ENCODE measurements at regions not wholly inside any gene's neighbourhood (a gene's known extent, or its start where the extent isn't known, plus 50 kb on each side); places are given as distances from the start of the nearest gene placed in this dataset.

DNA sequence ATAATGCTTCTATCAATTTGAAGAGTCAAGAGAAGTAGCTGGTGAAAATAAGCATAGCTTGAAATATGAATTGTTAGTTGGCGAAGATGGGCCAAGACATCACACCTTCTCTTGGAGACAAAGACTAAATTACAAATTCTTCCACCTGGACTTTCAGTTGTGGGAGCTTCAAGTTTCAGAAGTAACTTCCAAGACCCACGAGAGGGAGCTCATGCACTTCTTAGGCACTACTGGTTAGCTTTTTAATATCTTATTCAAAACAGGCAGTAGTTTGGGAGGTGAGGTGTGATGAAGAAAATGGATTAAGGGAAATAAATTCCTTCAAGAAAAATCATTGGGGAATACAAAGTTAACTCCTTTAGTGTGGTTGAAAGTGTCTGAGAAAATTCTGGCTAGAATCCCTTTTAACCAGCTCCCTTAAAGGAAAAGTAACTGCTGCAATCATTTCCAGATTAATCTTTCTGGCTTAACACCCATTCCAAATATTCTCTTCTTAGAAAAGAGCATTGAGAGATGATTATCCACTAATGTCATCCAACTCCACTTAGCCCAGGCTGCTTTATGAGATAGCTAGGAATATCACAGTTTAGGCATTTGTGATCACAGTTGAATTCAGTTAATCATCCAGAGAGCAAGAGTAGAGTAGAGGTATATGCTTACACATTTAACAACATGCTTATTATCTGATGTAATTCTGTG lies 139.5 kb upstream of the DMRTA1 start:
- peaks cover 22% of the 10 kb centered on the region for H3K27me3 ChIP-seq (ENCODE audit: low read depth)
- DNase-seq, result no peak
- no peaks in the 10 kb centered on the region for H3K36me3 ChIP-seq
- peaks cover 3% of the 10 kb centered on the region for H3K9me3 ChIP-seq (replicated peaks)
- intact Hi-C loops (cut with micrococcal nuclease), result loop anchor here (2.0 kb wide), 1 partner anchor 146 kb away; no protein-coding TSS in a partner anchor
- H3K4me3 ChIP-seq, result no peak overlapping the region
- no peak overlapping the region for H3K27ac ChIP-seq (replicated peaks)
- TF ChIP-seq, protein P1, sequence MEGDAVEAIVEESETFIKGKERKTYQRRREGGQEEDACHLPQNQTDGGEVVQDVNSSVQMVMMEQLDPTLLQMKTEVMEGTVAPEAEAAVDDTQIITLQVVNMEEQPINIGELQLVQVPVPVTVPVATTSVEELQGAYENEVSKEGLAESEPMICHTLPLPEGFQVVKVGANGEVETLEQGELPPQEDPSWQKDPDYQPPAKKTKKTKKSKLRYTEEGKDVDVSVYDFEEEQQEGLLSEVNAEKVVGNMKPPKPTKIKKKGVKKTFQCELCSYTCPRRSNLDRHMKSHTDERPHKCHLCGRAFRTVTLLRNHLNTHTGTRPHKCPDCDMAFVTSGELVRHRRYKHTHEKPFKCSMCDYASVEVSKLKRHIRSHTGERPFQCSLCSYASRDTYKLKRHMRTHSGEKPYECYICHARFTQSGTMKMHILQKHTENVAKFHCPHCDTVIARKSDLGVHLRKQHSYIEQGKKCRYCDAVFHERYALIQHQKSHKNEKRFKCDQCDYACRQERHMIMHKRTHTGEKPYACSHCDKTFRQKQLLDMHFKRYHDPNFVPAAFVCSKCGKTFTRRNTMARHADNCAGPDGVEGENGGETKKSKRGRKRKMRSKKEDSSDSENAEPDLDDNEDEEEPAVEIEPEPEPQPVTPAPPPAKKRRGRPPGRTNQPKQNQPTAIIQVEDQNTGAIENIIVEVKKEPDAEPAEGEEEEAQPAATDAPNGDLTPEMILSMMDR (IDR thresholded peaks at IDR 0.05; ENCODE audit: borderline replicate concordance), result peak; percentile 70
- no peaks in the 10 kb centered on the region for H3K4me1 ChIP-seq

DNA sequence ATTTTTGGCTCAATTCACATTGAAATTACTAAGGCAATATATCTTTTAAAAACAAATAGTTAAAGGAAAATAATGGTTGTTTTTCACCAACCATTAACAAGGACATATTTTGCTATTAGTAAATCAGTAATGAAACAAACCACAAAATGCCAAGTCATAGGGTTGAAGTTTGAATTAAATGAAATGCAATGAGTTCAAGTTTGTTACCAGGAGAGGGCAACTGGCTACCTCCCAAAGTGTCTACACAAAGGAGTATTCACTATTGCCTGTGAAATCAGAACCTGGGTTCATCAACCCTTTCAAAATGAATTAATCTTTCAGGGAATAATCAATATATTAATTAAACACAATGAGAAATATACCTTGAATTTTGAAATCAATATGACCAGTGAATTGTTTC lies 138.4 kb upstream of the DMRTA1 start:
- peaks cover 22% of the 10 kb centered on the region for H3K27me3 ChIP-seq (ENCODE audit: low read depth)
- no peaks in the 10 kb centered on the region for H3K36me3 ChIP-seq
- no peaks in the 10 kb centered on the region for H3K4me1 ChIP-seq
- H3K27ac ChIP-seq (replicated peaks), result no peak overlapping the region
- H3K4me3 ChIP-seq, result no peak overlapping the region
- DNase-seq, result no peak
- intact Hi-C loops (cut with micrococcal nuclease), result no loop called here
- H3K9me3 ChIP-seq (replicated peaks), result peaks cover 3% of the 10 kb centered on the region
- TF ChIP-seq, protein P1 (IDR thresholded peaks at IDR 0.05; ENCODE audit: borderline replicate concordance), result no peak

DNA sequence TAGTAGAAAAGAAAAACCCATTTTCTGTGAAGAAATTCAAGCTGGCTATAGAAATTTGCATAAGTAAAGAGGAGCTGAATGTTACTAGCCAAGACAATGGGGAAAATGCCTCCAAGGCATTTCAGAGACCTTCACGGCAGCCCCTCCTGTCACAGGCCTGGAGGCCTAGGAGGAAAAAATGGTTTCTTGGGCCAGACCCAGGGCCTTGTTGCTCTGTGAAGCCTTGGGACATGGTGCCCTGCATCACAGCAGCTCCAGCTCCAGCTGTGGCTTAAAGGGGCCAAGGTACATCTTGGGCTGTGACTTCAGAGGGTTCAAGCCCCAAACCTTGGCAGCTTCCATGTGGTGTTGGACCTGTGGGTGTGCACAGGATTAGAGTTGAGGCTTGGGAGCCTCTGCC lies 130.0 kb upstream of the DMRTA1 start:
- Histone ChIP-seq H3K36me3 (no peaks in the 10 kb centered on the region), H3K4me3 (no peak overlapping the region), H3K27ac (replicated peaks) (no peak overlapping the region), H3K27me3 (ENCODE audit: low read depth) (no peaks in the 10 kb centered on the region), H3K4me1 (no peaks in the 10 kb centered on the region), H3K9me3 (replicated peaks) (peaks cover 12% of the 10 kb centered on the region)
- TF ChIP-seq, protein P1 (IDR thresholded peaks at IDR 0.05; ENCODE audit: borderline replicate concordance), result no peak
- intact Hi-C loops (cut with micrococcal nuclease), result no loop called here
- no peak for DNase-seq

DNA sequence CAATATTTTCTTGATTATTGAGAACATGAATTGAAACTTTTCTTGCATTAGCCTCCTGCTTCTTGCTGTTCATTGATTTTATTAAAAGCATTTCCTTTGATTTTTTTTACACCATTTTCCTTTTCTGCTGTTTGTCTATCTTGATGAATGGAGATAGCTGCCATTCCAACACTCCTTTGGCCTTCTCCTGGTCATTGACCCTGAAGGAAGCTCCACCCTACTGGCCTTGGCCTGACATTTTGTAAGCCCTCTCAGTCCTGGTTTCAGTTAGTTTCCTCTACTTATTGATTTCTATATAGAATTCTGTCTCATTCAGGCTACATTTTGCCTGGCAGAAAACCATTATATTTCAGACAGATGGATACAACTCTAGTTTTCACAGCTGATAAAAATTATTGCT lies 115.1 kb upstream of the DMRTA1 start:
- Histone ChIP-seq H3K27me3 (ENCODE audit: low read depth) (no peaks in the 10 kb centered on the region), H3K4me3 (no peak overlapping the region), H3K27ac (replicated peaks) (no peak overlapping the region), H3K9me3 (replicated peaks) (peaks cover 16% of the 10 kb centered on the region), H3K4me1 (no peaks in the 10 kb centered on the region), H3K36me3 (no peaks in the 10 kb centered on the region)
- TF ChIP-seq, protein P1 (IDR thresholded peaks at IDR 0.05; ENCODE audit: borderline replicate concordance), result no peak
- no peak for DNase-seq
- intact Hi-C loops (cut with micrococcal nuclease), result no loop called here

DNA sequence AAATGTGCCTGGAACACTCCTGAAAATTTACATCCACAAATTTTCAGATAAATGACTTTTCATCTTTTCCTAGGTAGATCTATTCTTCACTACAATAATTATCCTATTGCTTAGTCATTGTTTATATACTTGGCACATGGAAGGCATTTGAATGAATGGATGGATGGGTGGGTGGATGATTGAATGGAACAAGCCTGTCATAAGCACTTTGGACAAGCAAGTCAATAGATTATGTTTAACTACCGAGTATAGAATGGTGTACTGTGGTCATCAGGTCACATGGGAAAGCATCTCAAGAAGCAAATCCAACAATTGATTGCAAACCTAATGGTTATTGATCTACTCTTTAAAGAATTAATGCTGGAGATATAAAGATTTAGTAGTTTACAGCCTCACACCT lies 114.4 kb upstream of the DMRTA1 start:
- H3K4me1 ChIP-seq, result no peaks in the 10 kb centered on the region
- intact Hi-C loops (cut with micrococcal nuclease), result no loop called here
- TF ChIP-seq, protein P1 (IDR thresholded peaks at IDR 0.05; ENCODE audit: borderline replicate concordance), result no peak

More for the DNA sequence above, 114.4 kb upstream of the DMRTA1 start:
- Histone ChIP-seq H3K27ac (replicated peaks) (no peak overlapping the region), H3K27me3 (ENCODE audit: low read depth) (no peaks in the 10 kb centered on the region), H3K36me3 (no peaks in the 10 kb centered on the region), H3K9me3 (replicated peaks) (peaks cover 16% of the 10 kb centered on the region), H3K4me3 (no peak overlapping the region)
- DNase-seq, result no peak

All from left ventricle myocardium inferior (tissue), 1 donor.